A673 (cell line): ENCODE measurements at regions not wholly inside any gene's neighbourhood (a gene's known extent, or its start where the extent isn't known, plus 50 kb on each side); places are given as distances from the start of the nearest gene placed in this dataset.

ENCODE experiments used
- CTCF ChIP-seq: fragments of 300-800, 200-600 bp; sonication (generic); conservative IDR thresholded peaks from 2 replicates; pipeline ENCODE4 v1.5.1; 2017; ENCODE audit warnings: low read depth, mild to moderate bottlenecking, antibody characterized with exemption, low read length, moderate library complexity, mixed read lengths
- EZH2 ChIP-seq: fragments of 200-600 bp; sonication (generic); IDR thresholded peaks from 2 replicates; pipeline ENCODE4 v1.6.1; 2017; ENCODE audit warnings: borderline replicate concordance, low read depth, mild to moderate bottlenecking, mixed read lengths, antibody characterized with exemption, low read length; ENCODE audit not compliant: poor library complexity, severe bottlenecking

- TF ChIP-seq CTCF (peak; percentile 32; the same call in 1 of the 2 replicates), EZH2 (no peak)
Measured at GRCh38 chr18:65983750-65984149, 232.9 kb downstream of the CDH7 start.
